ENCODE measurements at regions not wholly inside any gene's neighbourhood (a gene's known extent, or its start where the extent isn't known, plus 50 kb on each side); places are given as distances from the start of the nearest gene placed in this dataset.

- TF ChIP-seq, protein P1, sequence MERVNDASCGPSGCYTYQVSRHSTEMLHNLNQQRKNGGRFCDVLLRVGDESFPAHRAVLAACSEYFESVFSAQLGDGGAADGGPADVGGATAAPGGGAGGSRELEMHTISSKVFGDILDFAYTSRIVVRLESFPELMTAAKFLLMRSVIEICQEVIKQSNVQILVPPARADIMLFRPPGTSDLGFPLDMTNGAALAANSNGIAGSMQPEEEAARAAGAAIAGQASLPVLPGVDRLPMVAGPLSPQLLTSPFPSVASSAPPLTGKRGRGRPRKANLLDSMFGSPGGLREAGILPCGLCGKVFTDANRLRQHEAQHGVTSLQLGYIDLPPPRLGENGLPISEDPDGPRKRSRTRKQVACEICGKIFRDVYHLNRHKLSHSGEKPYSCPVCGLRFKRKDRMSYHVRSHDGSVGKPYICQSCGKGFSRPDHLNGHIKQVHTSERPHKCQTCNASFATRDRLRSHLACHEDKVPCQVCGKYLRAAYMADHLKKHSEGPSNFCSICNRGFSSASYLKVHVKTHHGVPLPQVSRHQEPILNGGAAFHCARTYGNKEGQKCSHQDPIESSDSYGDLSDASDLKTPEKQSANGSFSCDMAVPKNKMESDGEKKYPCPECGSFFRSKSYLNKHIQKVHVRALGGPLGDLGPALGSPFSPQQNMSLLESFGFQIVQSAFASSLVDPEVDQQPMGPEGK (CRISPR knock-in tag; IDR thresholded peaks at IDR 0.05; ENCODE audit: borderline replicate concordance): no peak
- TF ChIP-seq, protein P2, sequence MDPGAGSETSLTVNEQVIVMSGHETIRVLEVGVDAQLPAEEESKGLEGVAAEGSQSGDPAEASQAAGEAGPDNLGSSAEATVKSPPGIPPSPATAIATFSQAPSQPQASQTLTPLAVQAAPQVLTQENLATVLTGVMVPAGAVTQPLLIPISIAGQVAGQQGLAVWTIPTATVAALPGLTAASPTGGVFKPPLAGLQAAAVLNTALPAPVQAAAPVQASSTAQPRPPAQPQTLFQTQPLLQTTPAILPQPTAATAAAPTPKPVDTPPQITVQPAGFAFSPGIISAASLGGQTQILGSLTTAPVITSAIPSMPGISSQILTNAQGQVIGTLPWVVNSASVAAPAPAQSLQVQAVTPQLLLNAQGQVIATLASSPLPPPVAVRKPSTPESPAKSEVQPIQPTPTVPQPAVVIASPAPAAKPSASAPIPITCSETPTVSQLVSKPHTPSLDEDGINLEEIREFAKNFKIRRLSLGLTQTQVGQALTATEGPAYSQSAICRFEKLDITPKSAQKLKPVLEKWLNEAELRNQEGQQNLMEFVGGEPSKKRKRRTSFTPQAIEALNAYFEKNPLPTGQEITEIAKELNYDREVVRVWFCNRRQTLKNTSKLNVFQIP (CRISPR knock-in tag; IDR thresholded peaks at IDR 0.05; ENCODE audit: borderline replicate concordance, low read depth): no peak
- TF ChIP-seq ZNF70 (CRISPR knock-in tag; IDR thresholded peaks at IDR 0.05) (no peak), TOX (CRISPR knock-in tag; IDR thresholded peaks at IDR 0.05; ENCODE audit: borderline replicate concordance) (no peak), SNAI2 (CRISPR knock-in tag; IDR thresholded peaks at IDR 0.05) (no peak), OSR1 (CRISPR knock-in tag; IDR thresholded peaks at IDR 0.05) (no peak), ISL1 (CRISPR knock-in tag; IDR thresholded peaks at IDR 0.05) (no peak), RARB (CRISPR knock-in tag; IDR thresholded peaks at IDR 0.05) (no peak), ZNF565 (CRISPR knock-in tag; conservative IDR thresholded peaks at IDR 0.05; ENCODE audit: low read depth) (no peak), BACH2 (CRISPR knock-in tag; IDR thresholded peaks at IDR 0.05; ENCODE audit: borderline replicate concordance) (no peak), ZFP30 (CRISPR knock-in tag; IDR thresholded peaks at IDR 0.05) (no peak), ZNF8 (CRISPR knock-in tag; IDR thresholded peaks at IDR 0.05) (no peak), ZC3H10 (CRISPR knock-in tag; IDR thresholded peaks at IDR 0.05) (no peak)
These were observed 150.3 kb upstream of the ETV3 start for GRCh38 chr1:157288492-157288891.

Measured in SK-N-SH treated with all-trans-retinoic acid at 6 μM for 48 hours (cell line).